IPS DF 6.9 (cell line): ENCODE measurements at regions not wholly inside any gene's neighbourhood (a gene's known extent, or its start where the extent isn't known, plus 50 kb on each side); places are given as distances from the start of the nearest gene placed in this dataset.
A peak's percentile ranks its signal among the peaks of the same experiment; 100 is the strongest.

ENCODE experiments used
- DNase-seq: peaks from one replicate; pipeline ENCODE4 v3.0.0-alpha.2; 2013; ENCODE audit warnings: low read depth, low spot score
- H3K27ac ChIP-seq: one replicate; pipeline ENCODE4 v1.5.1; 2013; ENCODE audit warnings: low read length, control low read depth
- H3K27me3 ChIP-seq: 2 replicates; pipeline ENCODE4 v1.6.1; 2013; ENCODE audit warnings: mild to moderate bottlenecking, low read length; ENCODE audit not compliant: control insufficient read depth, insufficient read depth
- H3K36me3 ChIP-seq: 2 replicates; pipeline ENCODE4 v1.6.1; 2013; ENCODE audit warnings: low read length; ENCODE audit not compliant: control insufficient read depth, insufficient read depth
- H3K4me1 ChIP-seq: 2 replicates; pipeline ENCODE4 v1.6.1; 2013; ENCODE audit warnings: low read length; ENCODE audit not compliant: control insufficient read depth, insufficient read depth
- H3K4me3 ChIP-seq: 2 replicates; pipeline ENCODE4 v1.5.1; 2013; ENCODE audit warnings: mild to moderate bottlenecking, low read length
- H3K9me3 ChIP-seq: 2 replicates; pipeline ENCODE4 v1.6.1; 2013; ENCODE audit warnings: low read length, inconsistent platforms; ENCODE audit not compliant: control insufficient read depth, insufficient read depth
- WGBS: extraction: QIAGEN DNeasy Blood & Tissue Kit; methylation state at CpG from one replicate; pipeline ENCODE4 v1.1.7; 2013; ENCODE audit warnings: mixed read lengths, missing lambda C conversion rate; ENCODE audit not compliant: insufficient read length, insufficient coverage; 5-methylcytosine and 5-hydroxymethylcytosine counted together

DNA sequence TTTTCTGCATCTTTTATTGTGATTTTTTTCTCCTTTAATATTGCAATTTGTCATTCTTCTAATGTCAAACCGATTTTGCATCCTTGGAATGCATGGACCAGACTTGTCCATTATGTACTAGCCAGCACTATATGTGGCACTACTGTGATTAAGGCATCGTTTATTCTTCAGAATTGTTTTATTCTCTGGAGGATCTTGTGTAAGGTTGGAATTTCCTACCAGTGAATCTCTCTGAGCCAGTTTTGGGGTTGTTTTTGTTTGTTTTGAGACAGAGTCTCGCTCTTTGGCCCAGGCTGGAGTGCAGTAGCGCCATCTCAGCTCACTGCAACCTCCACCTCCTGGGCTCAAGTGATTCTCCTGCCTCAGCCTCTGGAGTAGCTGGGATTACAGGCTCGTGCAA is 58.5 kb downstream of the IGLL5 start:
- Histone ChIP-seq H3K27ac (no peak overlapping the region), H3K4me1 (no peaks in the 10 kb centered on the region), H3K27me3 (no peaks in the 10 kb centered on the region; the same call in 1 of the 2 replicates), H3K36me3 (no peaks in the 10 kb centered on the region), H3K4me3 (no peak overlapping the region), H3K9me3 (no peaks in the 10 kb centered on the region; the same call in 1 of the 2 replicates)
- DNase-seq = no peak
- no CpG with 5 or more reads among the region's 5 CpGs for WGBS

GRCh38 chr22:22948651-22949571 is 61.3 kb downstream of the IGLL5 start:
- H3K36me3 ChIP-seq = no peaks in the 10 kb centered on the region
- DNase-seq = no peak
- WGBS = no CpG with 5 or more reads among the region's 10 CpGs

DNA sequence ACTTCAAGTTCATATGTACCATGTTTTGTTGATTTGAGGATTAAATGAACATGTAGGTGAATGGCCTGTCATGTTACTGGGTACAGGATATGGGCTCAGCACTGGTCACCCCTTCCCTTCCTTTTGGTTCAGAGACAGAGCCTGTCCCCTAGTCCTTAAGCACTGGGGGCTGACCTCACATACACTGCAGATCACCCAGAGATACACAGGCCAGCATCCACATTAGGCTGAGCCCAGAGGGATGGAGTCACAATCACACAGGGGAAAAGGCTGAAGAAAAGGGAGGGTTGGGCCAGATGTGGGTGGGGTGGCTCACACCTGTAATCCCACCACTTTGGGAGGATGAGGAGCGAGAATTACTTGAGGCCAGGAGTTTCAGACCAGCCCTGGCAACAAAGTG is 62.3 kb downstream of the IGLL5 start:
- WGBS = no CpG with 5 or more reads among the region's 1 CpG
- Histone ChIP-seq H3K4me3 (no peak overlapping the region), H3K36me3 (no peaks in the 10 kb centered on the region), H3K4me1 (no peaks in the 10 kb centered on the region), H3K27ac (no peak overlapping the region), H3K27me3 (no peaks in the 10 kb centered on the region; the same call in 1 of the 2 replicates), H3K9me3 (no peaks in the 10 kb centered on the region; the same call in 1 of the 2 replicates)
- no peak for DNase-seq

More at GRCh38 chr22:22948651-22949571, 61.3 kb downstream of the IGLL5 start:
- Histone ChIP-seq H3K4me1 (no peaks in the 10 kb centered on the region), H3K4me3 (no peak overlapping the region), H3K9me3 (no peaks in the 10 kb centered on the region; the same call in 1 of the 2 replicates), H3K27ac (no peak overlapping the region), H3K27me3 (no peaks in the 10 kb centered on the region; the same call in 1 of the 2 replicates)

GRCh38 chr22:22951035-22951434 is 63.4 kb downstream of the IGLL5 start:
- Histone ChIP-seq H3K4me1 (no peaks in the 10 kb centered on the region), H3K36me3 (no peaks in the 10 kb centered on the region), H3K27me3 (no peaks in the 10 kb centered on the region; the same call in 1 of the 2 replicates), H3K4me3 (no peak overlapping the region), H3K9me3 (no peaks in the 10 kb centered on the region; the same call in 1 of the 2 replicates), H3K27ac (no peak overlapping the region)
- no CpG with 5 or more reads among the region's 4 CpGs for whole genome bisulfite sequencing
- no peak for DNase-seq

DNA sequence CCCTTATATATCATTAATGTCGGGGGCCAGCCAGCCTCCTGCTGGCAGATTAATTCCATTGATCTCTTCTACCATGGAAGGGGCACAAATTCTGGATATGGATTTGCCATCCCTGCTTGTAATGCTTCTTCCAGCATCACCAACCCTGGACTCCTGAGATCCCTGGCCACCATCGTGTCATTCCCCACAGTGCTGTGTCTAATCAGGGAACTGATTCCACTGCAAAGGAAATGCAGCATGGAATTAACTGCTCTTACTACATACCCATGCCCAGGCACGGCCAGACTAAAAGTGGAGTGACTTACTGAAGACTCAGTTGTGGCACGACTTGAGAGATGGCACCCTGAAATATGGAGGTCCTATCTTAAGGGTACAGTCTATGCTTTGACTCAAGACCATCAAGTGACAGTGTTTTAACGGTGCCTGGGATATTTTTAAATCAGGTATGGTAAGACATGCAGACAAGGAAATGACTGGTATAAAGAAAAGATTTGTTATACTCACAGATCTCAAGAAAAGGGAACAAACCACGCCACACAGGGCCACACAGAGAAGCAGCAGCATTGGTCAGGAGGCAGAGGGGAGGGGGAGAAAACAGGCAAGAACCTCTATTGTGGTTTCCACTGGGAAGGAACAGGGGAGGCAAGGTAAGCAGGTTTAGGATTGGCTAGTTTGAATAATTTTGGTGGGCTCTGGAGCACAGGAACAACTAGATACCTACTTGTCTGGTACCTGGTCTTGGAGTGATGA is 65.1 kb downstream of the IGLL5 start:
- H3K27ac ChIP-seq = no peak overlapping the region
- WGBS = no CpG with 5 or more reads among the region's 6 CpGs
- no peaks in the 10 kb centered on the region for H3K36me3 ChIP-seq
- no peaks in the 10 kb centered on the region; the same call in 1 of the 2 replicates for H3K9me3 ChIP-seq
- H3K4me1 ChIP-seq = no peaks in the 10 kb centered on the region
- H3K27me3 ChIP-seq = no peaks in the 10 kb centered on the region; the same call in 1 of the 2 replicates
- no peak for DNase-seq
- H3K4me3 ChIP-seq = no peak overlapping the region

GRCh38 chr22:22953791-22954190 is 66.2 kb downstream of the IGLL5 start:
- no peaks in the 10 kb centered on the region for H3K4me1 ChIP-seq
- no peaks in the 10 kb centered on the region; the same call in 1 of the 2 replicates for H3K9me3 ChIP-seq
- H3K4me3 ChIP-seq = no peak overlapping the region
- H3K27ac ChIP-seq = no peak overlapping the region
- no peaks in the 10 kb centered on the region for H3K36me3 ChIP-seq
- H3K27me3 ChIP-seq = no peaks in the 10 kb centered on the region; the same call in 1 of the 2 replicates
- DNase-seq = no peak
- WGBS = no CpG with 5 or more reads among the region's 5 CpGs

- Histone ChIP-seq H3K27ac (no peak overlapping the region), H3K27me3 (no peaks in the 10 kb centered on the region; the same call in 1 of the 2 replicates), H3K4me3 (no peak overlapping the region), H3K4me1 (no peaks in the 10 kb centered on the region), H3K9me3 (no peaks in the 10 kb centered on the region; the same call in 1 of the 2 replicates), H3K36me3 (no peaks in the 10 kb centered on the region)
- WGBS = no CpG with 5 or more reads among the region's 16 CpGs
- no peak for DNase-seq
Observed at GRCh38 chr22:22954656-22955055, 67.0 kb downstream of the IGLL5 start.

GRCh38 chr22:22955276-22955798 is 67.7 kb downstream of the IGLL5 start:
- H3K9me3 ChIP-seq = no peaks in the 10 kb centered on the region
- peaks cover 2% of the 10 kb centered on the region for H3K4me1 ChIP-seq
- DNase-seq = no peak
- H3K36me3 ChIP-seq = no peaks in the 10 kb centered on the region
- no peaks in the 10 kb centered on the region; the same call in 1 of the 2 replicates for H3K27me3 ChIP-seq
- no CpG with 5 or more reads among the region's 5 CpGs for WGBS
- no peak overlapping the region for H3K27ac ChIP-seq
- H3K4me3 ChIP-seq = no peak overlapping the region

- Histone ChIP-seq H3K4me3 (no peak overlapping the region), H3K27me3 (no peaks in the 10 kb centered on the region; the same call in 1 of the 2 replicates), H3K4me1 (peaks cover 2% of the 10 kb centered on the region), H3K36me3 (no peaks in the 10 kb centered on the region), H3K9me3 (no peaks in the 10 kb centered on the region), H3K27ac (no peak overlapping the region)
- peak; percentile 39 for DNase-seq
- no CpG with 5 or more reads among the region's 8 CpGs for WGBS
Observed at GRCh38 chr22:22955866-22956535, 68.4 kb downstream of the IGLL5 start.

DNA sequence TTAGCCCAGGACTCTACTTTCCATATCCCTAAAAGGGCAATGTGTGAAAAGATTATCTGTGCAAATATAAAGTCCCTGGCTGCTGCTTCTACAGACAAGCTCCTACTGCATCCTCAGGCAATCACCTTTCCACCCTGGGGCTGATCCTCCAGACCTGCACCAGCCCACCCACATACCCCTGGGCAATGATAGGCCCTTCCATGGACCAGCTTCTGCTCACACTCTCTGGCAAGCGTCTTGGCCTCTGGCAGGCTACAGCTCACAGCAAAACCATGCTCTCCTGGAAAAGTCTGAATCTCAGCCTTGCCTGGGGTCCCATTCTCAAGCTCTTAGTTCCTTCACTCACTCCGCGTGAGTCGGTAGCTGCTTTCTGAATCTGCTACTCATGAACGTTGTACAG is 69.5 kb downstream of the IGLL5 start:
- no CpG with 5 or more reads among the region's 5 CpGs for WGBS
- Histone ChIP-seq H3K36me3 (no peaks in the 10 kb centered on the region), H3K4me3 (no peak overlapping the region), H3K27ac (no peak overlapping the region), H3K27me3 (no peaks in the 10 kb centered on the region), H3K4me1 (peaks cover 2% of the 10 kb centered on the region), H3K9me3 (no peaks in the 10 kb centered on the region)
- DNase-seq = no peak
